H9 (cell line): ENCODE measurements at regions not wholly inside any gene's neighbourhood (a gene's known extent, or its start where the extent isn't known, plus 50 kb on each side); places are given as distances from the start of the nearest gene placed in this dataset.

Experiments used
- DNase-seq: peaks from one replicate; pipeline ENCODE4 v3.0.0-alpha.2; 2017
- H2AFZ ChIP-seq: one replicate; pipeline ENCODE4 v1.6.1; 2013; ENCODE audit warnings: mild to moderate bottlenecking, low read length, control low read depth, moderate library complexity
- H2AK5ac ChIP-seq: 2 replicates; pipeline ENCODE4 v1.6.1; 2013; ENCODE audit warnings: low read length, control low read depth, mixed read lengths; ENCODE audit not compliant: insufficient read length
- H2BK120ac ChIP-seq: one replicate; pipeline ENCODE4 v1.6.1; 2013; ENCODE audit warnings: low read depth, mild to moderate bottlenecking, low read length, control low read depth, inconsistent platforms; ENCODE audit not compliant: poor library complexity, severe bottlenecking
- H2BK12ac ChIP-seq: 2 replicates; pipeline ENCODE4 v1.6.1; 2013; ENCODE audit warnings: low read length, control low read depth, mixed read lengths, low read depth; ENCODE audit not compliant: insufficient read length
- H2BK15ac ChIP-seq: 2 replicates; pipeline ENCODE4 v1.6.1; 2013; ENCODE audit warnings: low read depth, low read length, control low read depth
- H2BK20ac ChIP-seq: one replicate; pipeline ENCODE4 v1.6.1; 2013; ENCODE audit warnings: low read depth, mild to moderate bottlenecking, low read length, control low read depth, inconsistent platforms; ENCODE audit not compliant: poor library complexity, severe bottlenecking
- H2BK5ac ChIP-seq: 2 replicates; pipeline ENCODE4 v1.6.1; 2013; ENCODE audit warnings: low read length, control low read depth, mixed read lengths; ENCODE audit not compliant: insufficient read length
- H3K14ac ChIP-seq: 2 replicates; pipeline ENCODE4 v1.6.1; 2013; ENCODE audit warnings: low read length, control low read depth; ENCODE audit not compliant: insufficient read depth
- H3K18ac ChIP-seq: 2 replicates; pipeline ENCODE4 v1.6.1; 2013; ENCODE audit warnings: low read depth, mild to moderate bottlenecking, mixed read lengths, low read length, control low read depth; ENCODE audit not compliant: insufficient read length
- H3K23ac ChIP-seq: 2 replicates; pipeline ENCODE4 v1.6.1; 2013; ENCODE audit warnings: low read length, control low read depth, mixed read lengths, low read depth; ENCODE audit not compliant: insufficient read length
- H3K23me2 ChIP-seq: 2 replicates; pipeline ENCODE4 v1.6.1; 2013; ENCODE audit warnings: low read depth, mild to moderate bottlenecking, mixed read lengths, low read length, control low read depth; ENCODE audit not compliant: insufficient read length, poor library complexity, severe bottlenecking
- H3K27ac ChIP-seq: 2 replicates; pipeline ENCODE4 v1.5.1; 2013; ENCODE audit warnings: low read length, control low read depth, mixed read lengths, low read depth; ENCODE audit not compliant: insufficient read length
- H3K27me3 ChIP-seq: 2 replicates; pipeline ENCODE4 v1.6.1; 2013; ENCODE audit warnings: low read length, control low read depth, inconsistent platforms; ENCODE audit not compliant: insufficient read depth
- H3K4ac ChIP-seq: 2 replicates; pipeline ENCODE4 v1.6.1; 2013; ENCODE audit warnings: low read depth, mild to moderate bottlenecking, control low read depth, inconsistent platforms, low read length, moderate library complexity
- H3K4me1 ChIP-seq: 2 replicates; pipeline ENCODE4 v1.6.1; 2013; ENCODE audit warnings: low read length, control low read depth, inconsistent platforms; ENCODE audit not compliant: insufficient read depth
- H3K4me2 ChIP-seq: 2 replicates; pipeline ENCODE4 v1.6.1; 2013; ENCODE audit warnings: low read length, control low read depth, mixed read lengths; ENCODE audit not compliant: insufficient read length, insufficient read depth
- H3K56ac ChIP-seq: 2 replicates; pipeline ENCODE4 v1.6.1; 2013; ENCODE audit warnings: low read depth, mild to moderate bottlenecking, mixed read lengths, low read length, control low read depth; ENCODE audit not compliant: insufficient read length
- H3K79me1 ChIP-seq: 2 replicates; pipeline ENCODE4 v1.6.1; 2013; ENCODE audit warnings: low read depth, mild to moderate bottlenecking, moderate library complexity, low read length, control low read depth, inconsistent platforms; ENCODE audit not compliant: insufficient read depth, poor library complexity, severe bottlenecking
- H3K79me2 ChIP-seq: 2 replicates; pipeline ENCODE4 v1.6.1; 2013; ENCODE audit warnings: low read length, control low read depth, inconsistent platforms; ENCODE audit not compliant: insufficient read depth
- H3K9ac ChIP-seq: 2 replicates; pipeline ENCODE4 v1.6.1; 2013; ENCODE audit warnings: low read length, control low read depth, mixed read lengths; ENCODE audit not compliant: insufficient read length; ENCODE audit errors: extremely low read depth
- H3K9me3 ChIP-seq: one replicate; pipeline ENCODE4 v1.6.1; 2013; ENCODE audit warnings: low read depth, low read length, inconsistent platforms; ENCODE audit not compliant: control insufficient read depth
- H3T11ph ChIP-seq: one replicate; pipeline ENCODE4 v1.6.1; 2013; ENCODE audit warnings: mild to moderate bottlenecking, low read length, control low read depth, inconsistent platforms
- H4K20me1 ChIP-seq: one replicate; pipeline ENCODE4 v1.6.1; 2013; ENCODE audit not compliant: control insufficient read depth, insufficient read length, insufficient read depth
- H4K5ac ChIP-seq: 2 replicates; pipeline ENCODE4 v1.6.1; 2013; ENCODE audit warnings: low read depth, mild to moderate bottlenecking, mixed read lengths, low read length, control low read depth; ENCODE audit not compliant: insufficient read length
- H4K8ac ChIP-seq: replicated peaks from 2 replicates; pipeline ENCODE4 v1.6.1; 2013; ENCODE audit warnings: low read length, control low read depth, mixed read lengths, low read depth; ENCODE audit not compliant: insufficient read length
- H4K91ac ChIP-seq: 2 replicates; pipeline ENCODE4 v1.6.1; 2013; ENCODE audit warnings: low read depth, mild to moderate bottlenecking, moderate library complexity, mixed read lengths, low read length, control low read depth; ENCODE audit not compliant: insufficient read length
- H3K27ac Mint-ChIP-seq, 3 experiments: 2 replicates in 2 of 3; 3 replicates in 1 of 3; pipeline ENCODE4 v1.8.0; 2020 to 2021; ENCODE audit warnings: mixed read lengths in 3 of 3, mild to moderate bottlenecking in 1 of 3, moderate library complexity in 1 of 3
- H3K27me3 Mint-ChIP-seq: 2 replicates; pipeline ENCODE4 v1.8.0; 2021; ENCODE audit warnings: low read depth, mild to moderate bottlenecking, moderate library complexity, mixed read lengths
- H3K36me3 Mint-ChIP-seq, 3 experiments: 2 replicates in 2 of 3; 3 replicates in 1 of 3; pipeline ENCODE4 v1.8.0; 2020 to 2021; ENCODE audit warnings: low read depth in 3 of 3, mixed read lengths in 3 of 3; ENCODE audit not compliant: insufficient read depth in 1 of 3
- H3K4me1 Mint-ChIP-seq, 2 experiments: 2 replicates each; pipeline ENCODE4 v1.8.0; 2020; ENCODE audit warnings: mixed read lengths in 2 of 2
- H3K4me3 Mint-ChIP-seq, 2 experiments: 2 replicates in 1 of 2; 3 replicates in 1 of 2; pipeline ENCODE4 v1.8.0; 2020 to 2021; ENCODE audit warnings: mild to moderate bottlenecking in 2 of 2, mixed read lengths in 2 of 2, moderate library complexity in 1 of 2
- H3K9me3 Mint-ChIP-seq, 2 experiments: 2 replicates in 1 of 2; 3 replicates in 1 of 2; pipeline ENCODE4 v1.8.0; 2020; ENCODE audit warnings: mild to moderate bottlenecking in 2 of 2, mixed read lengths in 2 of 2, moderate library complexity in 1 of 2
- WGBS: extraction: QIAGEN DNeasy Blood & Tissue Kit; methylation state at CpG from one replicate; pipeline ENCODE4 v1.1.7; 2013; ENCODE audit warnings: missing lambda C conversion rate, low lambda C conversion rate, mixed read lengths; ENCODE audit not compliant: insufficient read length; ENCODE audit errors: extremely low coverage; 5-methylcytosine and 5-hydroxymethylcytosine counted together
- TF ChIP-seq, protein P1 (sequence below): fragments of 200-600 bp; sonication (generic); conservative IDR thresholded peaks from 3 replicates; pipeline ENCODE4 v1.8.0; 2021; ENCODE audit warnings: antibody characterized with exemption, mild to moderate bottlenecking

DNA sequence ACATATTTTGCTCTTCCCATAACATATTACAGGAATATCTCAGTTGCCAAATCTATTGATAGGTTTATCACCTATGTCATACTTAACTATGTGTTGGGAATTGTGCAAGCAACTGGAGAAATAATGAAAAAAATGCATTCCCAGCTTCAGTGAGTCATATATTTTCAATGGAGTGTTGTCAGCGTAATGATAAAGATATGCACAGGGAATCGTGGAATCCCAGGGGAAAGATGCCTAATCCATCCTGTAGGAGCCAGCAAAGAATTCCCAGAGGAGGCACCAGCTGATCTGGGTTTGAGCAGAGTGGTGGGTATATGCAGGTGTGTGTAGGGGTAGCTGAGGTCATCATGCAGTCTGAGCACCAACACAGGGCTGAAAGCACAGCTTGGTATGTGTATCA, 213.3 kb upstream of the DAB1 start:
- no peak for DNase-seq
- H3K14ac ChIP-seq, result no peak overlapping the region
- no peaks in the 10 kb centered on the region for H3K27me3 ChIP-seq
- no peak overlapping the region for H2AK5ac ChIP-seq
- no peaks in the 10 kb centered on the region for H3K9me3 ChIP-seq
- H3K79me2 ChIP-seq, result no peaks in the 10 kb centered on the region
- H3K4me2 ChIP-seq, result no peak overlapping the region
- no peak overlapping the region for H3K56ac ChIP-seq
- no peak overlapping the region for H3K18ac ChIP-seq
- H3K23ac ChIP-seq, result no peak overlapping the region
- H4K20me1 ChIP-seq, result no peaks in the 10 kb centered on the region
- H4K91ac ChIP-seq, result no peak overlapping the region
- no peak overlapping the region for H2BK5ac ChIP-seq
- H3K4me3 Mint-ChIP-seq, result no peak overlapping the region
- no peak overlapping the region for H2AFZ ChIP-seq
- WGBS, result no CpG with 5 or more reads among the region's 2 CpGs
- peaks cover 6% of the 10 kb centered on the region; the same call in 1 of the 2 replicates for H3K4me1 ChIP-seq
- H3T11ph ChIP-seq, result no peak overlapping the region
- H3K27ac ChIP-seq, result no peak overlapping the region
- no peak overlapping the region for H2BK120ac ChIP-seq
- H3K9me3 Mint-ChIP-seq, result no peaks in the 10 kb centered on the region
- H3K79me1 ChIP-seq, result no peaks in the 10 kb centered on the region
- no peak overlapping the region for H2BK20ac ChIP-seq
- peaks cover 17 to 19% of the 10 kb centered on the region in 2 experiments for H3K4me1 Mint-ChIP-seq
- H2BK15ac ChIP-seq, result no peak overlapping the region
- H3K27ac Mint-ChIP-seq, result no peak overlapping the region
- H3K23me2 ChIP-seq, result no peaks in the 10 kb centered on the region
- H4K5ac ChIP-seq, result no peak overlapping the region
- H3K27me3 Mint-ChIP-seq, result peaks cover 2% of the 10 kb centered on the region
- H3K4ac ChIP-seq, result no peak overlapping the region
- H3K9ac ChIP-seq, result no peak overlapping the region
- H4K8ac ChIP-seq, result no peak overlapping the region
- no peaks in the 10 kb centered on the region; a peak in 1 of 7 replicates for H3K36me3 Mint-ChIP-seq
- no peak overlapping the region for H2BK12ac ChIP-seq
- TF ChIP-seq, protein P1, sequence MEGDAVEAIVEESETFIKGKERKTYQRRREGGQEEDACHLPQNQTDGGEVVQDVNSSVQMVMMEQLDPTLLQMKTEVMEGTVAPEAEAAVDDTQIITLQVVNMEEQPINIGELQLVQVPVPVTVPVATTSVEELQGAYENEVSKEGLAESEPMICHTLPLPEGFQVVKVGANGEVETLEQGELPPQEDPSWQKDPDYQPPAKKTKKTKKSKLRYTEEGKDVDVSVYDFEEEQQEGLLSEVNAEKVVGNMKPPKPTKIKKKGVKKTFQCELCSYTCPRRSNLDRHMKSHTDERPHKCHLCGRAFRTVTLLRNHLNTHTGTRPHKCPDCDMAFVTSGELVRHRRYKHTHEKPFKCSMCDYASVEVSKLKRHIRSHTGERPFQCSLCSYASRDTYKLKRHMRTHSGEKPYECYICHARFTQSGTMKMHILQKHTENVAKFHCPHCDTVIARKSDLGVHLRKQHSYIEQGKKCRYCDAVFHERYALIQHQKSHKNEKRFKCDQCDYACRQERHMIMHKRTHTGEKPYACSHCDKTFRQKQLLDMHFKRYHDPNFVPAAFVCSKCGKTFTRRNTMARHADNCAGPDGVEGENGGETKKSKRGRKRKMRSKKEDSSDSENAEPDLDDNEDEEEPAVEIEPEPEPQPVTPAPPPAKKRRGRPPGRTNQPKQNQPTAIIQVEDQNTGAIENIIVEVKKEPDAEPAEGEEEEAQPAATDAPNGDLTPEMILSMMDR, result no peak
